GM12878 (cell line): ENCODE measurements at regions not wholly inside any gene's neighbourhood (a gene's known extent, or its start where the extent isn't known, plus 50 kb on each side); places are given as distances from the start of the nearest gene placed in this dataset.

Experiments used
- ATF2 ChIP-seq: IDR thresholded peaks from 2 replicates; pipeline ENCODE4 v1.6.1; 2012; ENCODE audit warnings: low read length, inconsistent platforms
- BMI1 ChIP-seq: fragments of 450-650 bp; IDR thresholded peaks from 2 replicates; pipeline ENCODE4 v1.6.1; 2016; ENCODE audit warnings: mild to moderate bottlenecking, moderate library complexity, borderline replicate concordance
- BRCA1 ChIP-seq: IDR thresholded peaks from 2 replicates; pipeline ENCODE4 v1.6.1; 2011; ENCODE audit warnings: low read depth, low read length, improper control_type of control experiment
- CBFB ChIP-seq: IDR thresholded peaks from 2 replicates; pipeline ENCODE4 v1.6.1; 2016; ENCODE audit warnings: antibody characterized with exemption, low read depth
- CHD4 ChIP-seq: fragments of 200-600 bp; sonication (generic); IDR thresholded peaks from 2 replicates; pipeline ENCODE4 v1.6.1; 2016; ENCODE audit warnings: mild to moderate bottlenecking
- CTCF ChIP-seq, 3 experiments: IDR thresholded peaks in 2 of 3; conservative IDR thresholded peaks in 1 of 3; 2 replicates each; pipeline ENCODE4 v1.5.1; 2011; ENCODE audit warnings: low read depth in 3 of 3, low read length in 3 of 3, mild to moderate bottlenecking in 3 of 3, control low read depth in 2 of 3, moderate library complexity in 2 of 3, inconsistent platforms in 1 of 3, mixed read lengths in 1 of 3; ENCODE audit not compliant: control insufficient read depth in 2 of 3, insufficient read depth in 1 of 3; ENCODE audit errors: extremely low read depth in 1 of 3
- DPF2 ChIP-seq: fragments of 450-650 bp; IDR thresholded peaks from 2 replicates; pipeline ENCODE4 v1.6.1; 2017; ENCODE audit warnings: mild to moderate bottlenecking
- FOXM1 ChIP-seq: IDR thresholded peaks from 2 replicates; pipeline ENCODE4 v1.6.1; 2012; ENCODE audit warnings: low read depth, mild to moderate bottlenecking, inconsistent platforms, low read length, moderate library complexity
- GATAD2B ChIP-seq: fragments of 450-650 bp; conservative IDR thresholded peaks from 2 replicates; pipeline ENCODE4 v1.6.1; 2017; ENCODE audit warnings: low read depth, mild to moderate bottlenecking, moderate library complexity
- HCFC1 ChIP-seq: fragments of 150-350 bp; IDR thresholded peaks from 2 replicates; pipeline ENCODE4 v1.6.1; 2014; ENCODE audit warnings: low read length
- HSF1 ChIP-seq: fragments of 150-350 bp; IDR thresholded peaks from 2 replicates; pipeline ENCODE4 v1.6.1; 2014; ENCODE audit warnings: mild to moderate bottlenecking, low read depth, low read length
- IRF3 ChIP-seq: fragments of 450-650 bp; IDR thresholded peaks from 2 replicates; pipeline ENCODE4 v1.6.1; 2014; ENCODE audit warnings: mild to moderate bottlenecking
- KLF5 ChIP-seq: fragments of 450-650 bp; IDR thresholded peaks from 2 replicates; pipeline ENCODE4 v1.6.1; 2014; ENCODE audit warnings: mild to moderate bottlenecking; ENCODE audit not compliant: partially characterized antibody
- LARP7 ChIP-seq: fragments of 450-650 bp; IDR thresholded peaks from 2 replicates; pipeline ENCODE4 v1.6.1; 2017; ENCODE audit warnings: mild to moderate bottlenecking
- MEF2A ChIP-seq: IDR thresholded peaks from 2 replicates; pipeline ENCODE4 v1.6.1; 2011; ENCODE audit warnings: low read depth, mild to moderate bottlenecking, low read length, moderate library complexity; ENCODE audit not compliant: insufficient read depth
- MXI1 ChIP-seq: fragments of 150-350 bp; IDR thresholded peaks from 2 replicates; pipeline ENCODE4 v1.6.1; 2011; ENCODE audit warnings: low read depth, mild to moderate bottlenecking, inconsistent platforms, low read length, improper control_type of control experiment
- PML ChIP-seq: IDR thresholded peaks from 2 replicates; pipeline ENCODE4 v1.6.1; 2012; ENCODE audit warnings: low read length, inconsistent platforms
- RAD21 ChIP-seq: IDR thresholded peaks from 2 replicates; pipeline ENCODE4 v1.6.1; 2011; ENCODE audit warnings: mild to moderate bottlenecking, low read depth, low read length, moderate library complexity; ENCODE audit not compliant: insufficient read depth
- RELA ChIP-seq: fragments of 450-650 bp; IDR thresholded peaks from 2 replicates; pipeline ENCODE4 v1.8.0; 2014; ENCODE audit warnings: borderline replicate concordance; ENCODE audit not compliant: partially characterized antibody
- RUNX3 ChIP-seq: IDR thresholded peaks from 2 replicates; pipeline ENCODE4 v1.6.1; 2012; ENCODE audit warnings: low read length, inconsistent platforms
- SMAD1 ChIP-seq: fragments of 450-650 bp; IDR thresholded peaks from 2 replicates; pipeline ENCODE4 v1.6.1; 2018; ENCODE audit warnings: mild to moderate bottlenecking, low read depth; ENCODE audit not compliant: partially characterized antibody
- TARDBP ChIP-seq: IDR thresholded peaks from 2 replicates; pipeline ENCODE4 v1.6.1; 2016; ENCODE audit warnings: borderline replicate concordance
- USF1 ChIP-seq: IDR thresholded peaks from 2 replicates; pipeline ENCODE4 v1.6.1; 2011; ENCODE audit warnings: borderline replicate concordance, low read depth, mild to moderate bottlenecking, moderate library complexity, mixed read lengths, low read length; ENCODE audit not compliant: insufficient read depth; ENCODE audit errors: extremely low read length
- USF2 ChIP-seq: IDR thresholded peaks from 2 replicates; pipeline ENCODE4 v1.6.1; 2011; ENCODE audit warnings: low read depth, low read length, improper control_type of control experiment, borderline replicate concordance
- YY1 ChIP-seq: IDR thresholded peaks from 2 replicates; pipeline ENCODE4 v1.6.1; 2011; ENCODE audit warnings: low read depth, mild to moderate bottlenecking, low read length

GRCh38 chr6:82006027-82006738 is 241.4 kb downstream of the IBTK start (continued):
- TF ChIP-seq USF2 (no peak), RELA (no peak), MXI1 (no peak), CBFB (no peak), YY1 (peak; percentile 84), MEF2A (0 out of 2 replicates have a peak, but pooled peaks have one; percentile 10), ATF2 (no peak), DPF2 (no peak), LARP7 (no peak), FOXM1 (no peak), BMI1 (no peak), USF1 (no peak), RAD21 (peak; percentile 80), PML (no peak), TARDBP (no peak), CHD4 (no peak), BRCA1 (no peak), CTCF (IDR thresholded peaks at IDR 0.05 in 2 of 3, conservative IDR thresholded peaks at IDR 0.05 in 1 of 3; ENCODE audit: control insufficient read depth in 2 of 3, extremely low read depth in 1 of 3, insufficient read depth in 1 of 3, low read depth in 3 of 3, low read length in 3 of 3) (peak; percentile 55 to 62 (median 60)), IRF3 (no peak), SMAD1 (no peak), GATAD2B (no peak), RUNX3 (no peak), HSF1 (no peak), KLF5 (no peak), HCFC1 (no peak)
